Omental fat pad (tissue), 3 donors: ENCODE measurements at regions not wholly inside any gene's neighbourhood (a gene's known extent, or its start where the extent isn't known, plus 50 kb on each side); places are given as distances from the start of the nearest gene placed in this dataset.

Source experiments
- ATAC-seq: fragments of 150-250 bp; one replicate; pipeline ENCODE4 v1.9.1; 2016; ENCODE audit warnings: mild to moderate bottlenecking, moderate library complexity; ENCODE audit not compliant: low FRiP score
- DNase-seq: peaks from one replicate; pipeline ENCODE4 v3.0.0-alpha.2; 2019; ENCODE audit warnings: low spot score
- CTCF ChIP-seq, 3 donors: fragments of 450-650 bp; IDR thresholded peaks; one replicate each; pipeline ENCODE4 v1.5.1; 2016 to 2017; ENCODE audit warnings: antibody characterized with exemption in 3 of 3, mild to moderate bottlenecking in 3 of 3, moderate library complexity in 2 of 3

GRCh38 chr3:187939891-187940290 is 194.6 kb upstream of the BCL6 start:
- TF ChIP-seq CTCF (IDR thresholded peaks at IDR 0.05), result no peak
- no peak for DNase-seq
- ATAC-seq, result no peak

- no peak for TF ChIP-seq CTCF (IDR thresholded peaks at IDR 0.05)
- DNase-seq (no peak), ATAC-seq (no peak)
These were observed 196.0 kb upstream of the BCL6 start for GRCh38 chr3:187941135-187941847.

- TF ChIP-seq CTCF (IDR thresholded peaks at IDR 0.05), result no peak
- ATAC-seq (no peak), DNase-seq (no peak)
These were observed 196.6 kb upstream of the BCL6 start for GRCh38 chr3:187941848-187942194.

- TF ChIP-seq CTCF (IDR thresholded peaks at IDR 0.05), result no peak
- ATAC-seq (no peak), DNase-seq (no peak)
These were observed 197.5 kb upstream of the BCL6 start for GRCh38 chr3:187942658-187943241.

GRCh38 chr3:187943677-187944389 is 198.6 kb upstream of the BCL6 start:
- TF ChIP-seq CTCF (IDR thresholded peaks at IDR 0.05), result no peak
- no peak for ATAC-seq
- DNase-seq, result no peak

- TF ChIP-seq CTCF (IDR thresholded peaks at IDR 0.05), result no peak
- ATAC-seq, result no peak
These were observed 199.3 kb upstream of the BCL6 start for GRCh38 chr3:187944390-187945179.

More at GRCh38 chr3:187944390-187945179, 199.3 kb upstream of the BCL6 start:
- no peak for DNase-seq
